Keratinocyte (primary cell): ENCODE measurements at regions not wholly inside any gene's neighbourhood (a gene's known extent, or its start where the extent isn't known, plus 50 kb on each side); places are given as distances from the start of the nearest gene placed in this dataset.

Source experiments
- DNase-seq: peaks from one replicate; pipeline ENCODE4 v3.0.0-alpha.2; 2011; ENCODE audit warnings: low read depth, missing footprints, low spot score
- FAIRE-seq: peaks from 2 replicates; lab custom pipeline; 2011; peaks lifted over from hg19 to GRCh38; lab: Jason Lieb, UNC
- H2AFZ ChIP-seq: 2 replicates; pipeline ENCODE4 v1.6.0; 2012; ENCODE audit warnings: low read length, control low read depth, inconsistent platforms; ENCODE audit not compliant: control insufficient read depth
- H3K27ac ChIP-seq: 2 replicates; pipeline ENCODE4 v1.5.1; 2011; ENCODE audit warnings: low read length; ENCODE audit not compliant: control insufficient read depth, insufficient read depth
- H3K27me3 ChIP-seq: 3 replicates; pipeline ENCODE4 v1.6.0; 2011; ENCODE audit warnings: low read length; ENCODE audit not compliant: control insufficient read depth, insufficient read depth; ENCODE audit errors: extremely low read depth
- H3K36me3 ChIP-seq, 2 experiments: 2 replicates in 1 of 2; 3 replicates in 1 of 2; pipeline ENCODE4 v1.5.1; 2011; ENCODE audit warnings: low read length in 2 of 2, mild to moderate bottlenecking in 1 of 2; ENCODE audit not compliant: control insufficient read depth in 2 of 2, insufficient read depth in 2 of 2; ENCODE audit errors: extremely low read depth in 1 of 2
- H3K4me1 ChIP-seq: 3 replicates; pipeline ENCODE4 v1.5.1; 2011; ENCODE audit warnings: low read length; ENCODE audit not compliant: control insufficient read depth, insufficient read depth; ENCODE audit errors: extremely low read depth
- H3K4me2 ChIP-seq: 3 replicates; pipeline ENCODE4 v1.6.0; 2011; ENCODE audit warnings: low read depth, low read length; ENCODE audit not compliant: control insufficient read depth, insufficient read depth; ENCODE audit errors: extremely low read depth
- H3K4me3 ChIP-seq, 3 experiments: fragments of 200-600 bp in 1 of 3; sonication (generic) in 1 of 3; 2 replicates in 2 of 3; 3 replicates in 1 of 3; pipeline ENCODE4 v1.5.1; 2011 to 2016; ENCODE audit warnings: low read length in 3 of 3, mild to moderate bottlenecking in 3 of 3, control low read depth in 2 of 3, inconsistent platforms in 1 of 3, low read depth in 1 of 3, mixed read lengths in 1 of 3, mixed run types in 1 of 3, moderate library complexity in 1 of 3; ENCODE audit not compliant: control insufficient read depth in 2 of 3, insufficient read depth in 2 of 3; ENCODE audit errors: extremely low read depth in 1 of 3
- H3K79me2 ChIP-seq: 2 replicates; pipeline ENCODE4 v1.6.0; 2012; ENCODE audit warnings: low read length; ENCODE audit not compliant: control insufficient read depth, insufficient read depth
- H3K9ac ChIP-seq: 3 replicates; pipeline ENCODE4 v1.6.0; 2011; ENCODE audit warnings: low read length; ENCODE audit not compliant: control insufficient read depth, insufficient read depth; ENCODE audit errors: extremely low read depth
- H3K9me1 ChIP-seq: 3 replicates; pipeline ENCODE4 v1.6.0; 2011; ENCODE audit warnings: low read length; ENCODE audit not compliant: control insufficient read depth, insufficient read depth; ENCODE audit errors: extremely low read depth
- H3K9me3 ChIP-seq: 2 replicates; pipeline ENCODE4 v1.5.1; 2012; ENCODE audit warnings: low read depth, low read length; ENCODE audit not compliant: control insufficient read depth
- H4K20me1 ChIP-seq: 3 replicates; pipeline ENCODE4 v1.6.0; 2011; ENCODE audit warnings: low read length; ENCODE audit not compliant: control insufficient read depth, insufficient read depth; ENCODE audit errors: extremely low read depth
- EZH2 ChIP-seq: IDR thresholded peaks from one replicate; pipeline ENCODE4 v1.6.1; 2012; ENCODE audit warnings: inconsistent platforms, mild to moderate bottlenecking, low read length, moderate library complexity
- dilution Hi-C: fragments of 300-500 bp; cut with MboI; formaldehyde crosslinking; loops from one replicate; pipeline ENCODE4 v1.7.0; 2020; ENCODE audit warnings: low sequenced_read_pairs; ENCODE audit not compliant: extremely low pct_ligation_motif_present
- TF ChIP-seq, protein P1 (sequence below), 3 experiments: IDR thresholded peaks in 1 of 3; conservative IDR thresholded peaks in 1 of 3; optimal IDR thresholded peaks in 1 of 3; 2 replicates in 2 of 3; 3 replicates in 1 of 3; pipeline versions ENCODE3 to v1.5.1; 2011; ENCODE audit warnings: low read length in 3 of 3, mild to moderate bottlenecking in 3 of 3, moderate library complexity in 2 of 3, control low read depth in 1 of 3, inconsistent platforms in 1 of 3; ENCODE audit not compliant: insufficient read depth in 2 of 3; ENCODE audit errors: extremely low read depth in 1 of 3

GRCh38 chr12:92530706-92531105 is 172.1 kb upstream of the PLEKHG7 start:
- no peaks in the 10 kb centered on the region for H3K27me3 ChIP-seq
- no peak overlapping the region for H3K9ac ChIP-seq
- no peaks in the 10 kb centered on the region for H4K20me1 ChIP-seq
- H3K27ac ChIP-seq = no peak overlapping the region
- H2AFZ ChIP-seq = no peak overlapping the region
- DNase-seq (no peak), FAIRE-seq (no peak)
- dilution Hi-C loops = no loop called here
- no peaks in the 10 kb centered on the region for H3K4me1 ChIP-seq
- H3K4me2 ChIP-seq = no peak overlapping the region
- no peak overlapping the region for H3K4me3 ChIP-seq
- H3K79me2 ChIP-seq = no peaks in the 10 kb centered on the region
- no peaks in the 10 kb centered on the region for H3K9me1 ChIP-seq
- TF ChIP-seq, protein P1, sequence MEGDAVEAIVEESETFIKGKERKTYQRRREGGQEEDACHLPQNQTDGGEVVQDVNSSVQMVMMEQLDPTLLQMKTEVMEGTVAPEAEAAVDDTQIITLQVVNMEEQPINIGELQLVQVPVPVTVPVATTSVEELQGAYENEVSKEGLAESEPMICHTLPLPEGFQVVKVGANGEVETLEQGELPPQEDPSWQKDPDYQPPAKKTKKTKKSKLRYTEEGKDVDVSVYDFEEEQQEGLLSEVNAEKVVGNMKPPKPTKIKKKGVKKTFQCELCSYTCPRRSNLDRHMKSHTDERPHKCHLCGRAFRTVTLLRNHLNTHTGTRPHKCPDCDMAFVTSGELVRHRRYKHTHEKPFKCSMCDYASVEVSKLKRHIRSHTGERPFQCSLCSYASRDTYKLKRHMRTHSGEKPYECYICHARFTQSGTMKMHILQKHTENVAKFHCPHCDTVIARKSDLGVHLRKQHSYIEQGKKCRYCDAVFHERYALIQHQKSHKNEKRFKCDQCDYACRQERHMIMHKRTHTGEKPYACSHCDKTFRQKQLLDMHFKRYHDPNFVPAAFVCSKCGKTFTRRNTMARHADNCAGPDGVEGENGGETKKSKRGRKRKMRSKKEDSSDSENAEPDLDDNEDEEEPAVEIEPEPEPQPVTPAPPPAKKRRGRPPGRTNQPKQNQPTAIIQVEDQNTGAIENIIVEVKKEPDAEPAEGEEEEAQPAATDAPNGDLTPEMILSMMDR (optimal IDR thresholded peaks at IDR 0.05 in 1 of 3, IDR thresholded peaks at IDR 0.05 in 1 of 3, conservative IDR thresholded peaks at IDR 0.05 in 1 of 3; ENCODE audit: extremely low read depth in 1 of 3, insufficient read depth in 2 of 3, low read length in 3 of 3) = no peak
- TF ChIP-seq EZH2 = no peak
- H3K9me3 ChIP-seq = no peaks in the 10 kb centered on the region
- no peaks in the 10 kb centered on the region for H3K36me3 ChIP-seq

DNA sequence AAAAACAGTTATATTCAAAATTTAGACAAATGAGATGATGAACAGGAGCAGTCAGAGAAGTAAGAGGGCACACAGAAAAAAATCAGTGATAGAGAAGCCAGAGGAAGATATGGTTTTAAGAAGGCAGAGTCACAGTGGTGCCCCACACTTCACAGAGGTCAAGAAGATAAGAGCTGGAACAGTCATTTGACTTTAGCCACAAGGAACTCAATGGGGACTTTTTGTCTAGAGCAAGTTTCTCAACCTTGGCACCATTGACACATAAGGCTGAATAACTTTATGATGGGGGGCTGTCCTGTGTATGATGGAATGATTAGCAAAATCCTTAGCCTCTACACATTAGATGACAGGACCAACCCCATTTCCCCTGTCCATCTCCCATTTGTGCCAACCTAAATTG is 172.8 kb upstream of the PLEKHG7 start:
- Histone ChIP-seq H3K9ac (no peak overlapping the region), H3K36me3 (no peaks in the 10 kb centered on the region), H4K20me1 (no peaks in the 10 kb centered on the region), H3K4me1 (no peaks in the 10 kb centered on the region), H2AFZ (no peak overlapping the region), H3K79me2 (no peaks in the 10 kb centered on the region), H3K9me3 (no peaks in the 10 kb centered on the region), H3K27ac (no peak overlapping the region), H3K4me2 (no peak overlapping the region), H3K9me1 (no peaks in the 10 kb centered on the region), H3K4me3 (no peak overlapping the region), H3K27me3 (no peaks in the 10 kb centered on the region)
- TF ChIP-seq, protein P1 (optimal IDR thresholded peaks at IDR 0.05 in 1 of 3, IDR thresholded peaks at IDR 0.05 in 1 of 3, conservative IDR thresholded peaks at IDR 0.05 in 1 of 3; ENCODE audit: extremely low read depth in 1 of 3, insufficient read depth in 2 of 3, low read length in 3 of 3) = no peak
- TF ChIP-seq EZH2 = no peak
- dilution Hi-C loops = no loop called here
- FAIRE-seq (no peak), DNase-seq (no peak)
